ENCODE measurements at regions not wholly inside any gene's neighbourhood (a gene's known extent, or its start where the extent isn't known, plus 50 kb on each side); places are given as distances from the start of the nearest gene placed in this dataset.

- TF ChIP-seq ZNF462 (CRISPR knock-in tag; IDR thresholded peaks at IDR 0.05) (no peak), ETS1 (IDR thresholded peaks at IDR 0.05) (no peak), ZNF114 (CRISPR knock-in tag; IDR thresholded peaks at IDR 0.05) (no peak), STAT1 (IDR thresholded peaks at IDR 0.05; ENCODE audit: unreplicated experiment) (no peak), CREB1 (CRISPR knock-in tag; IDR thresholded peaks at IDR 0.05; ENCODE audit: low read depth) (no peak), JUNB (IDR thresholded peaks at IDR 0.05; ENCODE audit: unreplicated experiment) (no peak), CTCF (conservative IDR thresholded peaks at IDR 0.05; ENCODE audit: low read depth in 2 of 2) (no peak), POLR2AphosphoS5 (IDR thresholded peaks at IDR 0.05; ENCODE audit: low read depth) (no peak), EZH2 (IDR thresholded peaks at IDR 0.05; ENCODE audit: low read depth, unreplicated experiment) (no peak), EZH2phosphoT487 (IDR thresholded peaks at IDR 0.05; ENCODE audit: unreplicated experiment) (no peak)
Observed at GRCh38 chr6:14713008-14713960, 532.6 kb upstream of the JARID2 start (continued).
